SK-N-SH treated with all-trans-retinoic acid at 6 μM for 48 hours (cell line): ENCODE measurements at regions not wholly inside any gene's neighbourhood (a gene's known extent, or its start where the extent isn't known, plus 50 kb on each side); places are given as distances from the start of the nearest gene placed in this dataset.

Experiments used
- ATAC-seq: fragments of 200-7000 bp; cut with Tn5 transposase; 3 replicates; pipeline ENCODE4 v1.9.1; 2020; ENCODE audit warnings: mild to moderate bottlenecking, moderate library complexity
- ARNTL ChIP-seq: fragments of 450-650 bp; formaldehyde crosslinking; IDR thresholded peaks from 2 replicates; pipeline ENCODE4 v1.5.0; 2020; ENCODE audit warnings: low read depth, mild to moderate bottlenecking, moderate library complexity, borderline replicate concordance
- BACH2 ChIP-seq: fragments of 250-450 bp; sonication (Bioruptor Pico); IDR thresholded peaks from 2 replicates; pipeline ENCODE4 v1.9.0; 2021; ENCODE audit warnings: mild to moderate bottlenecking, borderline replicate concordance
- CREB5 ChIP-seq: fragments of 250-450 bp; sonication (Bioruptor Pico); IDR thresholded peaks from 2 replicates; pipeline ENCODE4 v1.5.1; 2020; ENCODE audit warnings: low read depth, mild to moderate bottlenecking, moderate library complexity
- CSDC2 ChIP-seq: fragments of 250-450 bp; sonication (Bioruptor Pico); IDR thresholded peaks from 2 replicates; pipeline ENCODE4 v1.5.0; 2020; ENCODE audit warnings: mild to moderate bottlenecking, moderate library complexity
- CSRNP3 ChIP-seq: fragments of 250-450 bp; sonication (Bioruptor Pico); IDR thresholded peaks from 2 replicates; pipeline ENCODE4 v1.5.1; 2021; ENCODE audit warnings: mild to moderate bottlenecking, moderate library complexity
- ESRRG ChIP-seq: fragments of 250-450 bp; sonication (Bioruptor Pico); IDR thresholded peaks from 2 replicates; pipeline ENCODE4 v1.6.1; 2021; ENCODE audit warnings: mild to moderate bottlenecking
- ISL1 ChIP-seq: fragments of 250-450 bp; sonication (Bioruptor Pico); IDR thresholded peaks from 2 replicates; pipeline ENCODE4 v2.1.2; 2022; ENCODE audit warnings: mild to moderate bottlenecking, moderate library complexity
- OSR1 ChIP-seq: fragments of 250-450 bp; sonication (Bioruptor Pico); IDR thresholded peaks from 2 replicates; pipeline ENCODE4 v1.8.0; 2022; ENCODE audit warnings: moderate library complexity, mild to moderate bottlenecking, inconsistent platforms
- PATZ1 ChIP-seq: fragments of 250-450 bp; sonication (Bioruptor Pico); IDR thresholded peaks from 2 replicates; pipeline ENCODE4 v1.8.0; 2020; ENCODE audit warnings: mild to moderate bottlenecking, moderate library complexity, borderline replicate concordance
- POU6F1 ChIP-seq: fragments of 250-450 bp; sonication (Bioruptor Pico); IDR thresholded peaks from 2 replicates; pipeline ENCODE4 v1.8.0; 2021; ENCODE audit warnings: low read depth, mild to moderate bottlenecking, moderate library complexity, borderline replicate concordance
- PPARA ChIP-seq: fragments of 250-450 bp; sonication (Bioruptor Pico); IDR thresholded peaks from 2 replicates; pipeline ENCODE4 v1.5.0; 2020; ENCODE audit warnings: mild to moderate bottlenecking, borderline replicate concordance
- SNAI2 ChIP-seq: fragments of 250-450 bp; sonication (Bioruptor Pico); IDR thresholded peaks from 2 replicates; pipeline ENCODE4 v1.5.0; 2020; ENCODE audit warnings: mild to moderate bottlenecking, moderate library complexity
- TCF4 ChIP-seq: fragments of 250-450 bp; sonication (Bioruptor Pico); IDR thresholded peaks from 2 replicates; pipeline ENCODE4 v1.8.0; 2021; ENCODE audit warnings: mild to moderate bottlenecking, moderate library complexity, borderline replicate concordance
- TOX ChIP-seq: fragments of 250-450 bp; sonication (Bioruptor Pico); IDR thresholded peaks from 2 replicates; pipeline ENCODE4 v1.8.0; 2021; ENCODE audit warnings: mild to moderate bottlenecking, moderate library complexity, borderline replicate concordance
- TSHZ2 ChIP-seq: fragments of 250-450 bp; sonication (Bioruptor Pico); IDR thresholded peaks from 2 replicates; pipeline ENCODE4 v1.5.0; 2020; ENCODE audit warnings: mild to moderate bottlenecking, moderate library complexity
- ZFP3 ChIP-seq: fragments of 250-450 bp; sonication (Bioruptor Pico); IDR thresholded peaks from 2 replicates; pipeline ENCODE4 v1.5.0; 2020; ENCODE audit warnings: mild to moderate bottlenecking, moderate library complexity
- ZNF565 ChIP-seq: fragments of 450-650 bp; formaldehyde crosslinking; conservative IDR thresholded peaks from 2 replicates; pipeline ENCODE4 v1.5.0; 2020; ENCODE audit warnings: low read depth, mild to moderate bottlenecking, moderate library complexity
- ZNF8 ChIP-seq: fragments of 450-650 bp; formaldehyde crosslinking; IDR thresholded peaks from 2 replicates; pipeline ENCODE4 v1.5.0; 2020; ENCODE audit warnings: mild to moderate bottlenecking, moderate library complexity

- ATAC-seq: no peak
- no peak for TF ChIP-seq TSHZ2 (CRISPR knock-in tag)
- no peak for TF ChIP-seq CSRNP3 (CRISPR knock-in tag)
- no peak for TF ChIP-seq CREB5 (CRISPR knock-in tag)
- no peak for TF ChIP-seq ZNF565 (CRISPR knock-in tag)
- no peak for TF ChIP-seq TCF4
- TF ChIP-seq PPARA (CRISPR knock-in tag): no peak
- no peak for TF ChIP-seq POU6F1 (CRISPR knock-in tag)
- no peak for TF ChIP-seq PATZ1
- TF ChIP-seq OSR1: no peak
- TF ChIP-seq BACH2: no peak
- no peak for TF ChIP-seq ZNF8 (CRISPR knock-in tag)
- no peak for TF ChIP-seq SNAI2 (CRISPR knock-in tag)
- no peak for TF ChIP-seq ESRRG (CRISPR knock-in tag)
- TF ChIP-seq ARNTL (CRISPR knock-in tag): no peak
- no peak for TF ChIP-seq ISL1 (CRISPR knock-in tag)
- TF ChIP-seq, all 23 proteins: peak for 0
Observed at GRCh38 chr10:113480081-113480360, 72.8 kb upstream of the HABP2 start.

GRCh38 chr10:113480851-113481502, 71.9 kb upstream of the HABP2 start:
- TF ChIP-seq CSDC2 (CRISPR knock-in tag) (no peak), ESRRG (CRISPR knock-in tag) (no peak), BACH2 (no peak), TOX (CRISPR knock-in tag) (no peak)
- no peak for ATAC-seq

GRCh38 chr10:113484487-113484886, 68.4 kb upstream of the HABP2 start:
- TF ChIP-seq POU6F1 (CRISPR knock-in tag) (no peak), PATZ1 (no peak), ZFP3 (CRISPR knock-in tag) (no peak), ZNF8 (CRISPR knock-in tag) (no peak)

More at GRCh38 chr10:113484487-113484886, 68.4 kb upstream of the HABP2 start:
- ATAC-seq: no peak
